Glutamatergic neuron (in vitro differentiated cells): ENCODE measurements at regions not wholly inside any gene's neighbourhood (a gene's known extent, or its start where the extent isn't known, plus 50 kb on each side); places are given as distances from the start of the nearest gene placed in this dataset.

Source experiments
- DNase-seq: peaks from one replicate; pipeline ENCODE4 v3.0.0; 2022
- H3K27ac Mint-ChIP-seq: one replicate; pipeline ENCODE4 v1.8.0; 2020; ENCODE audit warnings: mild to moderate bottlenecking, mixed read lengths, inconsistent platforms; ENCODE audit not compliant: unreplicated experiment
- H3K27me3 Mint-ChIP-seq: one replicate; pipeline ENCODE4 v1.8.0; 2020; ENCODE audit warnings: mild to moderate bottlenecking, moderate library complexity, mixed read lengths, inconsistent platforms; ENCODE audit not compliant: unreplicated experiment
- H3K36me3 Mint-ChIP-seq: one replicate; pipeline ENCODE4 v1.8.0; 2020; ENCODE audit warnings: mild to moderate bottlenecking, mixed read lengths, inconsistent platforms; ENCODE audit not compliant: unreplicated experiment
- H3K4me1 Mint-ChIP-seq: one replicate; pipeline ENCODE4 v1.8.0; 2020; ENCODE audit warnings: mild to moderate bottlenecking, low read depth, mixed read lengths, inconsistent platforms; ENCODE audit not compliant: unreplicated experiment
- H3K4me3 Mint-ChIP-seq: one replicate; pipeline ENCODE4 v1.8.0; 2020; ENCODE audit warnings: mild to moderate bottlenecking, mixed read lengths, inconsistent platforms; ENCODE audit not compliant: unreplicated experiment
- H3K9me3 Mint-ChIP-seq: one replicate; pipeline ENCODE4 v1.8.0; 2020; ENCODE audit warnings: mild to moderate bottlenecking, moderate library complexity, mixed read lengths, inconsistent platforms; ENCODE audit not compliant: unreplicated experiment
- TF ChIP-seq, protein P1 (sequence below): fragments of 200-600 bp; sonication (generic); IDR thresholded peaks from one replicate; pipeline ENCODE4 v1.5.0; 2021; ENCODE audit not compliant: partially characterized antibody, unreplicated experiment

DNA sequence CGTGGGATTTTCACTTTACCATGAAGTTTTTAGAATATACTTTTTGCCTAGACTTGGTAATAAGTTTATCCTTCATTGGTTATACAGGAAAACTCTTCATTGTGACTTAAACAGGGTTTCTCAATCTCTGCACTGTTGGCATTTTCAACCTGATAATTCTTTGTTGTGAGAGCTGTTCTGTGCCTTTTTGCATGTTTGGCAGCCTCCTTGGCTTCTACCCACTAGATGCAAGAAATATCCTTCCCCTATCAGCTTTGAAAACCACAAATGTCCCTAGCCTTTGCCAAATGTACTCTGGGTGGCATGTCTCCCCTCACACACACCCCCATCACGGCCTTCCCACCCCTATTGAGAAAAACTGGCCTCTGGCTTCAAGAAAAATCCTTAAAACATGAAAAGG, 180.9 kb downstream of the ESM1 start:
- Mint-ChIP-seq H3K27me3 (no peaks in the 10 kb centered on the region), H3K36me3 (no peaks in the 10 kb centered on the region), H3K9me3 (peaks cover 3% of the 10 kb centered on the region), H3K27ac (no peak overlapping the region), H3K4me1 (no peaks in the 10 kb centered on the region), H3K4me3 (no peak overlapping the region)
- TF ChIP-seq, protein P1, sequence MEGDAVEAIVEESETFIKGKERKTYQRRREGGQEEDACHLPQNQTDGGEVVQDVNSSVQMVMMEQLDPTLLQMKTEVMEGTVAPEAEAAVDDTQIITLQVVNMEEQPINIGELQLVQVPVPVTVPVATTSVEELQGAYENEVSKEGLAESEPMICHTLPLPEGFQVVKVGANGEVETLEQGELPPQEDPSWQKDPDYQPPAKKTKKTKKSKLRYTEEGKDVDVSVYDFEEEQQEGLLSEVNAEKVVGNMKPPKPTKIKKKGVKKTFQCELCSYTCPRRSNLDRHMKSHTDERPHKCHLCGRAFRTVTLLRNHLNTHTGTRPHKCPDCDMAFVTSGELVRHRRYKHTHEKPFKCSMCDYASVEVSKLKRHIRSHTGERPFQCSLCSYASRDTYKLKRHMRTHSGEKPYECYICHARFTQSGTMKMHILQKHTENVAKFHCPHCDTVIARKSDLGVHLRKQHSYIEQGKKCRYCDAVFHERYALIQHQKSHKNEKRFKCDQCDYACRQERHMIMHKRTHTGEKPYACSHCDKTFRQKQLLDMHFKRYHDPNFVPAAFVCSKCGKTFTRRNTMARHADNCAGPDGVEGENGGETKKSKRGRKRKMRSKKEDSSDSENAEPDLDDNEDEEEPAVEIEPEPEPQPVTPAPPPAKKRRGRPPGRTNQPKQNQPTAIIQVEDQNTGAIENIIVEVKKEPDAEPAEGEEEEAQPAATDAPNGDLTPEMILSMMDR = no peak
- DNase-seq = no peak

DNA sequence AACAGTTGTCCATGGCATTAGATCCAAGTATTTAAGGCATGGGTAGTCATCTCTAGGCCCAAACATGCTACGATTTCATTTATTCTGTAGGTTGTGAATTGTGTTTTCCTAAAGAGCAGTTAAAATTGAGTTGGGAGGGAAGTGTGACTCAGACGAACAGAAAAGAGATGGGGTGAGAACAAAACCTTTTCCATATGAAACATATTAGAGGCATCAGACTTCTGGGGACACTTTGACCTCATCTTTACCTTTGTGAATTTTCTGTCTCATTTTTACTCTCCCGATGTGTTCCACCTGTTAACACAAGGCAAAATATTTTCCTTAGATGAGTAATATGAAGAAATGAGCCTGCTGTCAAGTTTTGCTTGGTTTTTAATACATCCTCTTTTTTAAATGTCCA, 181.3 kb downstream of the ESM1 start:
- Mint-ChIP-seq H3K4me1 (no peaks in the 10 kb centered on the region), H3K4me3 (no peak overlapping the region), H3K9me3 (peaks cover 3% of the 10 kb centered on the region), H3K27me3 (no peaks in the 10 kb centered on the region), H3K36me3 (no peaks in the 10 kb centered on the region), H3K27ac (no peak overlapping the region)
- TF ChIP-seq, protein P1 = no peak
- DNase-seq = no peak

DNA sequence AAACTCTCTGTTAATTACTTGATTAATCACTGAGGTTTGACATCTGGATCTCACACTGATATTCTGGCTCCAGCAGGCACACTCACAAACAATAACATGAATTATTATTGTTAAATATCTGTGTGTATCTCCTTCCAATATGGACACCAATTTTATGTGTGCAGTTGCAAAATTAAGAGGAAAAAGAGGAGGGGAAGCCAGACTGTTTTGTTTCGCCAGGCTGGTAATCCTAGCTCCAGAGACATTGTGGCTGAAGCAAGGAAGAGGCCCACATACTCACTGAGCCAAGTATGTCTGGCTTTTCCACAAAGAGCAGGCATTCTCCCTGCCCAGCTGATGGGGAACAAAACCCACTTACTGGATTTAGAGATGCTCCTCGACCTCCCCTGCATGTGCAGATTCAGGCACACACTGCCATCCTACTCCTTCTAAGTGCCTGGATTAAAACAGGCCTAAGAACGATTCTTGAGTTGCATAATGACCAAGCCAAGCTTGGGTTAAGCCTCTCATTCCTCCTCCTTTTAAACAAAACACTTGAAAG, 181.9 kb downstream of the ESM1 start:
- Mint-ChIP-seq H3K9me3 (no peaks in the 10 kb centered on the region), H3K36me3 (no peaks in the 10 kb centered on the region), H3K4me1 (no peaks in the 10 kb centered on the region), H3K27me3 (no peaks in the 10 kb centered on the region), H3K4me3 (no peak overlapping the region), H3K27ac (no peak overlapping the region)
- TF ChIP-seq, protein P1 = no peak
- DNase-seq = no peak

DNA sequence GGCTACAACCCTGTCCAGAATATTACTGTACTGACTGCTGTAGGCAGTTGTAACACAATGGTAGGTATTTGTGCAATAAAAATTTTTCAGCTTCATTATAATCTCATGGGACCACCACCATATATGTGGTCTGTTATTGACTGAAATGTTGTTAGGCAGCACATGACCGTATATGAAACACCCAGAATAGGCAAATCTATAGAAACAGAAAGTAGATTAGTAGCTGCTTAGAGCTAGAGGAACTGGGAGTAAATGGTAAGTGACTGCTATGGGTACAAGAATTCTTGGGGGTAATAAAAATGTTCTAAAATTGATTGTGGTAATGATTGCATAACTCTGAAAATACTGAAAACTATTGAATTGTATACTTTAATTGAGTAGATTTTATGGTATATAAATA, 185.7 kb downstream of the ESM1 start:
- Mint-ChIP-seq H3K36me3 (no peaks in the 10 kb centered on the region), H3K27me3 (no peaks in the 10 kb centered on the region), H3K9me3 (no peaks in the 10 kb centered on the region), H3K4me3 (no peak overlapping the region), H3K4me1 (no peaks in the 10 kb centered on the region), H3K27ac (no peak overlapping the region)
- TF ChIP-seq, protein P1 = no peak
- DNase-seq = no peak

DNA sequence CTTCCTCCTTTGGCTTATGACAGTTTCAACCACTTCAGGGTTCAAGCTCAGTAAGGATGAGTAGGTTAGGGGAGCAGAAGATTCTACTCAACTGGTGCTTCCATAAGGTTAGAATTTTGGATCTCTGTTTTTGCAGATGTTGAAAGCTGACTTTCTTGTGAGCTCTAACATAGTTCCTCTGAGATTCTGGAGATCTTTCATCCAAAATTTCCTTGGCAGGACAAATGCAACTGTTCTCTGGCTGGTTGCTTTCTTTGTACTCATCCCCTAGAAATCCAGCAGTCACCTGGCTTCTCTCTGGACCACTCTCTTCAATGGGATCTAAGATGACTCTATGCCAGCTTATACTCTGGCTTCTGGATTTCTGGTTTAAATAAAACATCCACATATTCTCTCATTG, 189.6 kb downstream of the ESM1 start:
- no peaks in the 10 kb centered on the region for H3K4me1 Mint-ChIP-seq
- H3K9me3 Mint-ChIP-seq = peaks cover 1% of the 10 kb centered on the region
- H3K27me3 Mint-ChIP-seq = no peaks in the 10 kb centered on the region
- H3K27ac Mint-ChIP-seq = no peak overlapping the region
- TF ChIP-seq, protein P1 = no peak
- DNase-seq = no peak
- no peak overlapping the region for H3K4me3 Mint-ChIP-seq
- no peaks in the 10 kb centered on the region for H3K36me3 Mint-ChIP-seq
